Upper lobe of left lung (tissue), 6 donors: ENCODE measurements at regions not wholly inside any gene's neighbourhood (a gene's known extent, or its start where the extent isn't known, plus 50 kb on each side); places are given as distances from the start of the nearest gene placed in this dataset.

ENCODE experiments used
- ATAC-seq, 2 donors: fragments of 200-7000 bp; cut with Tn5 transposase; one replicate each; pipeline ENCODE4 v1.9.1; 2022; ENCODE audit warnings: mild to moderate bottlenecking in 2 of 2, moderate library complexity in 2 of 2; ENCODE audit not compliant: low FRiP score in 2 of 2
- DNase-seq, 2 donors: peaks; one replicate each; pipeline ENCODE4 v3.0.0-alpha.2; 2019 to 2020
- H3K27ac ChIP-seq, 4 donors: fragments of 200-600 bp; sonication (generic); one replicate each; pipeline ENCODE4 v1.5.1; 2016 to 2019
- H3K27me3 ChIP-seq, 4 donors: fragments of 200-600 bp; sonication (generic); one replicate each; pipeline ENCODE4 v1.5.1; 2017 to 2019
- H3K36me3 ChIP-seq, 4 donors: fragments of 200-600 bp; sonication (generic); one replicate each; pipeline ENCODE4 v1.5.1; 2016 to 2019
- H3K4me1 ChIP-seq, 4 donors: fragments of 200-600 bp; sonication (generic); one replicate each; pipeline ENCODE4 v1.5.1; 2018 to 2019
- H3K4me3 ChIP-seq, 4 donors: fragments of 200-600 bp; sonication (generic); one replicate each; pipeline ENCODE4 v1.5.1; 2017 to 2019; ENCODE audit warnings: mild to moderate bottlenecking in 2 of 4, moderate library complexity in 1 of 4
- H3K9me3 ChIP-seq, 4 donors: fragments of 200-600 bp; sonication (generic); one replicate each; pipeline ENCODE4 v1.5.1; 2018 to 2019
- CTCF ChIP-seq, 6 experiments: fragments of 450-650 bp in 4 of 6; fragments of 200-600 bp in 2 of 6; sonication (generic) in 2 of 6; IDR thresholded peaks; one replicate each; pipeline ENCODE4 v1.5.1; 2016 to 2019; ENCODE audit warnings: antibody characterized with exemption in 6 of 6
- EP300 ChIP-seq, 4 donors: sonication (generic); formaldehyde crosslinking; IDR thresholded peaks; one replicate each; pipeline ENCODE4 v1.5.1; 2017; ENCODE audit warnings: antibody characterized with exemption in 4 of 4, control low read depth in 2 of 4
- POLR2A ChIP-seq, 4 donors: fragments of 450-650 bp; IDR thresholded peaks; one replicate each; pipeline ENCODE4 v1.5.1; 2016 to 2017; ENCODE audit warnings: antibody characterized with exemption in 4 of 4, mild to moderate bottlenecking in 2 of 4
- POLR2AphosphoS5 ChIP-seq, 2 donors: sonication (generic); formaldehyde crosslinking; IDR thresholded peaks; one replicate each; pipeline ENCODE4 v1.5.1; 2017; ENCODE audit warnings: antibody characterized with exemption in 2 of 2
- WGBS, 2 donors: methylation state at CpG; one replicate each; pipeline ENCODE4 v1.1.5; 2017 to 2018; 5-methylcytosine and 5-hydroxymethylcytosine counted together
- donor health status: DM: no; HTN: no; CAD: no; lungs with moderate emphysema.
- donor health status: DM: no; HTN: yes; CAD: no; lungs with severe emphysema.

DNA sequence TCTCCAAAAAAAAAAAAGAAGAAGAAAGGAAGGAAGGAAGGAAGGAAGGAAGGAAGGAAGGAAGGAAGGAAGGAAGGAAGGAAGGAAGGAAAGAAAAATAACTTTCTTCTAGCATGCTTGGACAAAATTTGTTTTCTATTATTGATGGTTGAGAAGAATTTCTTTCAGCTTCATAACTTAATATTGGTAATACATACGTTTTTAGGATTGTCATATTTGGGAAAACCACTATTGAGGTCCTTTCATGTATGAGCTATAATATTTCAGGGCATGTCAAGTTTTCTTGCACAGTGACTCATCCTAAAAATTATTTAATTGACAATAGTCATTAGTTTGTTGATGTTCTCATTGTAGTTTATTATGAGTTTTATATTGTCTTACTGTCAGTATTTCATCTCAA lies 66.4 kb upstream of the PKDCC start:
- no peaks in the 10 kb centered on the region for H3K27me3 ChIP-seq
- DNase-seq = no peak
- WGBS, 2 donors = 41 to 75% methylated on average over 1 of the region's 1 CpG

GRCh38 chr2:41985573-41986095 lies 62.2 kb upstream of the PKDCC start:
- TF ChIP-seq EP300 (IDR thresholded peaks at IDR 0.05) (no peak), POLR2AphosphoS5 (IDR thresholded peaks at IDR 0.05) (no peak), CTCF (IDR thresholded peaks at IDR 0.05) (no peak), POLR2A (IDR thresholded peaks at IDR 0.05) (no peak)
- Histone ChIP-seq H3K36me3 (no peaks in the 10 kb centered on the region), H3K27ac (no peak overlapping the region), H3K27me3 (no peaks in the 10 kb centered on the region), H3K4me1 (no peaks in the 10 kb centered on the region), H3K4me3 (no peak overlapping the region), H3K9me3 (no peaks in the 10 kb centered on the region)
- DNase-seq (no peak), ATAC-seq (no peak)
- 84 to 91% methylated on average over 5 of the region's 5 CpGs for WGBS, 2 donors

More for the DNA sequence above, 66.4 kb upstream of the PKDCC start:
- TF ChIP-seq CTCF (IDR thresholded peaks at IDR 0.05) (no peak), EP300 (IDR thresholded peaks at IDR 0.05) (no peak), POLR2A (IDR thresholded peaks at IDR 0.05) (no peak), POLR2AphosphoS5 (IDR thresholded peaks at IDR 0.05) (no peak)
- no peak for ATAC-seq
- Histone ChIP-seq H3K4me3 (no peak overlapping the region), H3K9me3 (no peaks in the 10 kb centered on the region), H3K27ac (no peak overlapping the region), H3K4me1 (no peaks in the 10 kb centered on the region), H3K36me3 (no peaks in the 10 kb centered on the region)

GRCh38 chr2:41989501-41990180 lies 58.2 kb upstream of the PKDCC start:
- 69 to 79% methylated on average over 2 to 3 of the region's 3 CpGs for WGBS, 2 donors
- no peaks in the 10 kb centered on the region for H3K27me3 ChIP-seq
- H3K4me1 ChIP-seq = no peaks in the 10 kb centered on the region
- no peak overlapping the region for H3K27ac ChIP-seq
- ATAC-seq (no peak), DNase-seq (no peak)
- TF ChIP-seq EP300 (IDR thresholded peaks at IDR 0.05) = no peak
- no peak for TF ChIP-seq POLR2AphosphoS5 (IDR thresholded peaks at IDR 0.05)
- no peak for TF ChIP-seq CTCF (IDR thresholded peaks at IDR 0.05)
- no peak for TF ChIP-seq POLR2A (IDR thresholded peaks at IDR 0.05)
- no peak overlapping the region for H3K4me3 ChIP-seq
- no peaks in the 10 kb centered on the region for H3K36me3 ChIP-seq
- H3K9me3 ChIP-seq = no peaks in the 10 kb centered on the region

GRCh38 chr2:41990245-41990644 lies 57.6 kb upstream of the PKDCC start:
- H3K36me3 ChIP-seq = no peaks in the 10 kb centered on the region
- no peak overlapping the region for H3K27ac ChIP-seq
- TF ChIP-seq POLR2A (IDR thresholded peaks at IDR 0.05) (no peak), EP300 (IDR thresholded peaks at IDR 0.05) (no peak), POLR2AphosphoS5 (IDR thresholded peaks at IDR 0.05) (no peak), CTCF (IDR thresholded peaks at IDR 0.05) (no peak)
- H3K4me3 ChIP-seq = no peak overlapping the region
- H3K27me3 ChIP-seq = no peaks in the 10 kb centered on the region
- no peaks in the 10 kb centered on the region for H3K9me3 ChIP-seq
- H3K4me1 ChIP-seq = no peaks in the 10 kb centered on the region
- no peak for ATAC-seq
- DNase-seq = no peak
- WGBS, 2 donors = 50 to 56% methylated on average over 4 of the region's 4 CpGs

DNA sequence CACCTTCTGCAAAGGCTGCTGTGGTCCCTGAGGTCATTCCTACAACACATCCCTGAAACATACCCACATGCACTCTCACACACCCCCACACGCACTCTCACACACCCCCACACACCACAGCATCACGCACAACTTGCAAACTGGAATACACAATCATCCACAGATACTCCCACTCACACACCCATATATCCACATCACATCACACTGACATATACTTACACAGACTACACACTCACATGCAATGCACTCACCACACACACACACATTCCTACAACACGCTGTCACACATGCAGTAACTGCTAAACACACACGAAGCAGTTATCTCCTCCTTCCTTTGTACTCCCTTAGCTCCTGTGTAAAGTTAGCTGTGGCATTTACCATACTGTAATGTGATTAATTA lies 57.1 kb upstream of the PKDCC start:
- 68 to 73% methylated on average over 4 of the region's 4 CpGs for WGBS, 2 donors
- TF ChIP-seq EP300 (IDR thresholded peaks at IDR 0.05) = no peak
- TF ChIP-seq CTCF (IDR thresholded peaks at IDR 0.05) = no peak
- TF ChIP-seq POLR2A (IDR thresholded peaks at IDR 0.05) = no peak
- TF ChIP-seq POLR2AphosphoS5 (IDR thresholded peaks at IDR 0.05) = no peak

More for the DNA sequence above, 57.1 kb upstream of the PKDCC start:
- H3K27ac ChIP-seq = no peak overlapping the region
- DNase-seq (no peak), ATAC-seq (peak in 1 of 2 donors; percentile 20)
- no peaks in the 10 kb centered on the region for H3K27me3 ChIP-seq
- no peaks in the 10 kb centered on the region for H3K4me1 ChIP-seq
- H3K9me3 ChIP-seq = no peaks in the 10 kb centered on the region
- H3K4me3 ChIP-seq = no peak overlapping the region
- no peaks in the 10 kb centered on the region for H3K36me3 ChIP-seq
